ENCODE measurements at regions not wholly inside any gene's neighbourhood (a gene's known extent, or its start where the extent isn't known, plus 50 kb on each side); places are given as distances from the start of the nearest gene placed in this dataset.

DNA sequence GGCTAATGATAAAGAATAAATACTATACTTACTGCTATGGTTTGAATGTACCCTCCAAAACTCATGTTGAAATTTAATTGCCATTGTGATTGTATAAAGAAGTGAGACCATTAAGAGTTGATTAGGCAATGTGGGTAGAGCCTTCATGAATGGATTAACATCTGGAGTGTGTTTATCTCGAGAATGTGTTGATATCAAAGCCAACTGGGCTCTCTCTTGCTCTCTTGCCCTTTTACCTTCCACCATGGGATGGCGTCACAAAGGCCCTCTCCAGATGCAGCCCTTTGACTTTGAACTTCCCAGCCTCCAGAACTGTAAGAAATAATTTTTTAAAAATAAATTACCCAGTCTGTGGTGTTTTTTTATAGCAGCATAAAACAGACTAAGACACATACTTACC, 50.1 kb upstream of the GHITM start:
- TF ChIP-seq, protein P1, sequence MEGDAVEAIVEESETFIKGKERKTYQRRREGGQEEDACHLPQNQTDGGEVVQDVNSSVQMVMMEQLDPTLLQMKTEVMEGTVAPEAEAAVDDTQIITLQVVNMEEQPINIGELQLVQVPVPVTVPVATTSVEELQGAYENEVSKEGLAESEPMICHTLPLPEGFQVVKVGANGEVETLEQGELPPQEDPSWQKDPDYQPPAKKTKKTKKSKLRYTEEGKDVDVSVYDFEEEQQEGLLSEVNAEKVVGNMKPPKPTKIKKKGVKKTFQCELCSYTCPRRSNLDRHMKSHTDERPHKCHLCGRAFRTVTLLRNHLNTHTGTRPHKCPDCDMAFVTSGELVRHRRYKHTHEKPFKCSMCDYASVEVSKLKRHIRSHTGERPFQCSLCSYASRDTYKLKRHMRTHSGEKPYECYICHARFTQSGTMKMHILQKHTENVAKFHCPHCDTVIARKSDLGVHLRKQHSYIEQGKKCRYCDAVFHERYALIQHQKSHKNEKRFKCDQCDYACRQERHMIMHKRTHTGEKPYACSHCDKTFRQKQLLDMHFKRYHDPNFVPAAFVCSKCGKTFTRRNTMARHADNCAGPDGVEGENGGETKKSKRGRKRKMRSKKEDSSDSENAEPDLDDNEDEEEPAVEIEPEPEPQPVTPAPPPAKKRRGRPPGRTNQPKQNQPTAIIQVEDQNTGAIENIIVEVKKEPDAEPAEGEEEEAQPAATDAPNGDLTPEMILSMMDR (IDR thresholded peaks at IDR 0.05): no peak
- TF ChIP-seq ZFX (IDR thresholded peaks at IDR 0.05; ENCODE audit: borderline replicate concordance): no peak
